Spleen (tissue), 11 donors: ENCODE measurements at regions not wholly inside any gene's neighbourhood (a gene's known extent, or its start where the extent isn't known, plus 50 kb on each side); places are given as distances from the start of the nearest gene placed in this dataset.

Experiments
- DNase-seq: peaks from one replicate; pipeline ENCODE4 v3.0.0-alpha.2; 2020
- H3K27ac ChIP-seq, 8 donors: fragments of 200-600 bp; sonication (generic) in 7 of 8; 1 replicate in 4 of 8; 2 replicates in 4 of 8; pipeline versions ENCODE4 v1.5.0 to v1.8.0; 2016 to 2021; ENCODE audit warnings: inconsistent platforms in 4 of 8, mild to moderate bottlenecking in 4 of 8, moderate library complexity in 1 of 8
- H3K27me3 ChIP-seq, 7 donors: fragments of 200-600 bp; sonication (generic) in 6 of 7; replicated peaks in 1 of 7; 1 replicate in 4 of 7; 2 replicates in 3 of 7; pipeline versions ENCODE4 v1.5.0 to v1.8.0; 2016 to 2021; ENCODE audit warnings: inconsistent platforms in 3 of 7, mild to moderate bottlenecking in 1 of 7
- H3K36me3 ChIP-seq, 6 donors: fragments of 200-600 bp; sonication (generic) in 5 of 6; 1 replicate in 4 of 6; 2 replicates in 2 of 6; pipeline versions ENCODE4 v1.5.0 to v1.8.0; 2016 to 2021; ENCODE audit warnings: inconsistent platforms in 2 of 6
- H3K4me1 ChIP-seq, 6 donors: fragments of 200-600 bp; sonication (generic) in 5 of 6; 1 replicate in 3 of 6; 2 replicates in 3 of 6; pipeline versions ENCODE4 v1.5.0 to v1.8.0; 2016 to 2021; ENCODE audit warnings: inconsistent platforms in 3 of 6
- H3K4me3 ChIP-seq, 8 donors: fragments of 200-600 bp; sonication (generic) in 7 of 8; 1 replicate in 4 of 8; 2 replicates in 4 of 8; pipeline versions ENCODE4 v1.5.0 to v1.8.0; 2016 to 2021; ENCODE audit warnings: inconsistent platforms in 4 of 8, mild to moderate bottlenecking in 4 of 8, moderate library complexity in 2 of 8
- H3K9me3 ChIP-seq, 8 donors: fragments of 200-600 bp; sonication (generic) in 7 of 8; 1 replicate in 4 of 8; 2 replicates in 4 of 8; pipeline versions ENCODE4 v1.5.0 to v1.8.0; 2016 to 2021; ENCODE audit warnings: inconsistent platforms in 4 of 8
- CTCF ChIP-seq, 11 experiments: fragments of 200-600 bp in 7 of 11; fragments of 450-650 bp in 4 of 11; sonication (generic) in 4 of 11; IDR thresholded peaks in 8 of 11; conservative IDR thresholded peaks in 3 of 11; 1 replicate in 7 of 11; 2 replicates in 4 of 11; pipeline versions ENCODE4 v1.4.0 to v1.8.0; 2016 to 2021; ENCODE audit warnings: antibody characterized with exemption in 11 of 11, inconsistent platforms in 4 of 11, mild to moderate bottlenecking in 1 of 11
- POLR2A ChIP-seq, 3 donors: fragments of 450-650 bp; IDR thresholded peaks; one replicate each; pipeline ENCODE4 v1.5.1; 2017; ENCODE audit warnings: antibody characterized with exemption in 3 of 3, mild to moderate bottlenecking in 1 of 3
- POLR2AphosphoS5 ChIP-seq, 3 donors: sonication (generic); formaldehyde crosslinking; IDR thresholded peaks; one replicate each; pipeline ENCODE4 v1.5.1; 2017; ENCODE audit warnings: antibody characterized with exemption in 3 of 3
- WGBS, 5 donors: extraction: QIAGEN DNeasy Blood & Tissue Kit in 3 of 5; methylation state at CpG; one replicate each; pipeline versions ENCODE4 v1.1.5 to v1.1.7; 2013 to 2018; 5-methylcytosine and 5-hydroxymethylcytosine counted together
- intact Hi-C: fragments of 100-400 bp; cut with DNase I; formaldehyde crosslinking; loops from one replicate; pipeline ENCODE4 v1.15.0; 2023; ENCODE audit warnings: low total_unique reads
- donor health status: healthy with polysubstance abuse.
- donor health status: DM: no; HTN: no; CAD: no; lungs with moderate emphysema.
- donor health status: DM: no; HTN: no; CAD: no.
- donor health status: Bipolar disorder and iron deficiency.
- donor health status: healthy.
- donor health status: DM: no; HTN: no; CAD: no.
- donor health status: DM: yes; HTN: yes; CAD: no.

GRCh38 chr4:84441758-84442377, 57.2 kb downstream of the NKX6-1 start:
- intact Hi-C loops, result no loop called here
- TF ChIP-seq CTCF (IDR thresholded peaks at IDR 0.05 in 8 of 11, conservative IDR thresholded peaks at IDR 0.05 in 3 of 11) (no peak), POLR2A (IDR thresholded peaks at IDR 0.05) (no peak), POLR2AphosphoS5 (IDR thresholded peaks at IDR 0.05) (no peak)
- Histone ChIP-seq H3K36me3 (no peaks in the 10 kb centered on the region), H3K9me3 (no peaks in the 10 kb centered on the region), H3K27me3 (peaks cover 0 to 8% (median 0%) of the 10 kb centered on the region in 7 donors), H3K4me3 (no peak overlapping the region), H3K4me1 (no peaks in the 10 kb centered on the region), H3K27ac (no peak overlapping the region)
- WGBS, 5 donors, result 62 to 70% (median 64%) methylated on average over 2 of the region's 2 CpGs
- DNase-seq, result no peak

GRCh38 chr4:84439996-84440395, 59.1 kb downstream of the NKX6-1 start:
- intact Hi-C loops, result no loop called here
- 76 to 87% (median 81%) methylated on average over 3 of the region's 3 CpGs for WGBS, 5 donors

DNA sequence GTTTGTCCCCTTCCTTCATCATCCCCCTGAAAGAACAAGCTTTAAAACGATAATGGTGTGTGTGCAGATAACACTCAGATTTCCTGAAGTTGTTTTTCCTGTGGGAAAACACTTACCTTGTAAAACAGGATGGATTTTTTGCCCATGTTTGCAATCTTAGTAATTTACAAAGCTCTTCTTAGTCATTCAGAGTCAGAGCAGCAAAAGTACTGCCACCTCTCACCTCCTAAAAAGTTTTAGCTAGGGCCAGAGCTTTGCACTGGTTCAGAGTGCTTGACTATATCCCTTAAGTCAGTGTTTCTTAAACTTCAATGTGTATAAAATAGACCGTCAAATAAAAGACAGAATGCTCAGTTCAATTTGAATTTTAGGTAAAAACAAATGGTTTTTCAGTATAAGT, 62.3 kb downstream of the NKX6-1 start:
- TF ChIP-seq POLR2AphosphoS5 (IDR thresholded peaks at IDR 0.05) (no peak), CTCF (IDR thresholded peaks at IDR 0.05 in 8 of 11, conservative IDR thresholded peaks at IDR 0.05 in 3 of 11) (no peak), POLR2A (IDR thresholded peaks at IDR 0.05) (no peak)
- DNase-seq, result no peak
- H3K4me1 ChIP-seq, result no peaks in the 10 kb centered on the region
- H3K9me3 ChIP-seq, result no peaks in the 10 kb centered on the region
- H3K36me3 ChIP-seq, result no peaks in the 10 kb centered on the region
- peaks cover 0 to 6% (median 0%) of the 10 kb centered on the region in 7 donors for H3K27me3 ChIP-seq
- H3K27ac ChIP-seq, result no peak overlapping the region
- WGBS, 5 donors, result 47 to 52% (median 47%) methylated on average over 2 of the region's 2 CpGs
- H3K4me3 ChIP-seq, result no peak overlapping the region
- intact Hi-C loops, result no loop called here

More at GRCh38 chr4:84439996-84440395, 59.1 kb downstream of the NKX6-1 start:
- H3K4me3 ChIP-seq, result no peak overlapping the region
- no peak for DNase-seq
- no peak overlapping the region for H3K27ac ChIP-seq
- TF ChIP-seq CTCF (IDR thresholded peaks at IDR 0.05 in 8 of 11, conservative IDR thresholded peaks at IDR 0.05 in 3 of 11) (no peak), POLR2AphosphoS5 (IDR thresholded peaks at IDR 0.05) (no peak), POLR2A (IDR thresholded peaks at IDR 0.05) (no peak)
- H3K27me3 ChIP-seq, result peaks cover 0 to 6% (median 0%) of the 10 kb centered on the region in 7 donors
- no peaks in the 10 kb centered on the region for H3K4me1 ChIP-seq
- H3K36me3 ChIP-seq, result no peaks in the 10 kb centered on the region
- H3K9me3 ChIP-seq, result no peaks in the 10 kb centered on the region

DNA sequence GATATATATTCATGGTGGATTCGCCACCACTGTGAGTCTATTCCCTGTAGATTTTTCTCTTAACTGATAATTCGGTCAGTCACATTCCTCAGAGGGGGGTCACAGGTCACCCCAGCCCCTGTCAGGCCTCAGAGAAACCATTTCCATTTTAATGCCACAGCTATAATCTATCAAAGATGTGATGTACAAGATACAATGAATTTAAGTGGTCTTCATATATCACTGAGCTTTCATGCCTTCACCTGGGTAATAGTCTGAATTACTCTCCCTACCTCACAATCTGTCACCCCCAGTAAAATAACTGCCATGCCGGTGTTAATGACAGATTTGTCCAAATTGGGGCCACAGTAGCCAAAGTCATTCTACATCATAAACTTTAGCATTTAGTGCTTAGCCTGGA, 64.7 kb downstream of the NKX6-1 start:
- Histone ChIP-seq H3K9me3 (no peaks in the 10 kb centered on the region), H3K36me3 (no peaks in the 10 kb centered on the region), H3K4me3 (no peak overlapping the region), H3K4me1 (no peaks in the 10 kb centered on the region), H3K27me3 (peaks cover 0 to 5% (median 0%) of the 10 kb centered on the region in 7 donors), H3K27ac (no peak overlapping the region)
- 65 to 83% (median 70%) methylated on average over 3 of the region's 3 CpGs for WGBS, 5 donors
- DNase-seq, result no peak
- TF ChIP-seq POLR2AphosphoS5 (IDR thresholded peaks at IDR 0.05) (no peak), POLR2A (IDR thresholded peaks at IDR 0.05) (no peak), CTCF (IDR thresholded peaks at IDR 0.05 in 8 of 11, conservative IDR thresholded peaks at IDR 0.05 in 3 of 11) (no peak)
- intact Hi-C loops, result no loop called here
